ENCODE measurements at regions not wholly inside any gene's neighbourhood (a gene's known extent, or its start where the extent isn't known, plus 50 kb on each side); places are given as distances from the start of the nearest gene placed in this dataset.

- TF ChIP-seq ARID5B (CRISPR knock-in tag; IDR thresholded peaks at IDR 0.05) (peak; percentile 26; the same call in 1 of the 2 replicates), NFKB2 (CRISPR knock-in tag; IDR thresholded peaks at IDR 0.05; ENCODE audit: borderline replicate concordance) (no peak), BCL6 (CRISPR knock-in tag; IDR thresholded peaks at IDR 0.05) (peak; percentile 22; the same call in 1 of the 2 replicates), CENPBD1 (CRISPR knock-in tag; IDR thresholded peaks at IDR 0.05; ENCODE audit: borderline replicate concordance, low read depth) (0 out of 2 replicates have a peak, but pooled peaks have one; percentile 77), STAG1 (CRISPR knock-in tag; IDR thresholded peaks at IDR 0.05) (peak; percentile 98), ZNF639 (CRISPR knock-in tag; conservative IDR thresholded peaks at IDR 0.05) (no peak), ZNF414 (CRISPR knock-in tag; IDR thresholded peaks at IDR 0.05) (peak; percentile 76), FLYWCH1 (CRISPR knock-in tag; IDR thresholded peaks at IDR 0.05) (no peak), ZNF850 (CRISPR knock-in tag; conservative IDR thresholded peaks at IDR 0.05) (0 out of 2 replicates have a peak, but pooled peaks have one; percentile 42), ETV5 (CRISPR knock-in tag; IDR thresholded peaks at IDR 0.05; ENCODE audit: borderline replicate concordance) (peak; percentile 44; the same call in 1 of the 2 replicates), FOXC1 (CRISPR knock-in tag; IDR thresholded peaks at IDR 0.05; ENCODE audit: borderline replicate concordance) (0 out of 2 replicates have a peak, but pooled peaks have one; percentile 8), ZNF382 (CRISPR knock-in tag; IDR thresholded peaks at IDR 0.05; ENCODE audit: borderline replicate concordance) (no peak), SNAI1 (CRISPR knock-in tag; IDR thresholded peaks at IDR 0.05; ENCODE audit: borderline replicate concordance) (no peak), SOX6 (IDR thresholded peaks at IDR 0.05) (no peak), SOX6 (CRISPR knock-in tag; IDR thresholded peaks at IDR 0.05) (0 out of 2 replicates have a peak, but pooled peaks have one; percentile 5), MBNL3 (CRISPR knock-in tag; conservative IDR thresholded peaks at IDR 0.05) (no peak)
- TF ChIP-seq, protein P1, sequence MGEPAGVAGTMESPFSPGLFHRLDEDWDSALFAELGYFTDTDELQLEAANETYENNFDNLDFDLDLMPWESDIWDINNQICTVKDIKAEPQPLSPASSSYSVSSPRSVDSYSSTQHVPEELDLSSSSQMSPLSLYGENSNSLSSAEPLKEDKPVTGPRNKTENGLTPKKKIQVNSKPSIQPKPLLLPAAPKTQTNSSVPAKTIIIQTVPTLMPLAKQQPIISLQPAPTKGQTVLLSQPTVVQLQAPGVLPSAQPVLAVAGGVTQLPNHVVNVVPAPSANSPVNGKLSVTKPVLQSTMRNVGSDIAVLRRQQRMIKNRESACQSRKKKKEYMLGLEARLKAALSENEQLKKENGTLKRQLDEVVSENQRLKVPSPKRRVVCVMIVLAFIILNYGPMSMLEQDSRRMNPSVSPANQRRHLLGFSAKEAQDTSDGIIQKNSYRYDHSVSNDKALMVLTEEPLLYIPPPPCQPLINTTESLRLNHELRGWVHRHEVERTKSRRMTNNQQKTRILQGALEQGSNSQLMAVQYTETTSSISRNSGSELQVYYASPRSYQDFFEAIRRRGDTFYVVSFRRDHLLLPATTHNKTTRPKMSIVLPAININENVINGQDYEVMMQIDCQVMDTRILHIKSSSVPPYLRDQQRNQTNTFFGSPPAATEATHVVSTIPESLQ (CRISPR knock-in tag; conservative IDR thresholded peaks at IDR 0.05) = 0 out of 2 replicates have a peak, but pooled peaks have one; percentile 70
- TF ChIP-seq, protein P2, sequence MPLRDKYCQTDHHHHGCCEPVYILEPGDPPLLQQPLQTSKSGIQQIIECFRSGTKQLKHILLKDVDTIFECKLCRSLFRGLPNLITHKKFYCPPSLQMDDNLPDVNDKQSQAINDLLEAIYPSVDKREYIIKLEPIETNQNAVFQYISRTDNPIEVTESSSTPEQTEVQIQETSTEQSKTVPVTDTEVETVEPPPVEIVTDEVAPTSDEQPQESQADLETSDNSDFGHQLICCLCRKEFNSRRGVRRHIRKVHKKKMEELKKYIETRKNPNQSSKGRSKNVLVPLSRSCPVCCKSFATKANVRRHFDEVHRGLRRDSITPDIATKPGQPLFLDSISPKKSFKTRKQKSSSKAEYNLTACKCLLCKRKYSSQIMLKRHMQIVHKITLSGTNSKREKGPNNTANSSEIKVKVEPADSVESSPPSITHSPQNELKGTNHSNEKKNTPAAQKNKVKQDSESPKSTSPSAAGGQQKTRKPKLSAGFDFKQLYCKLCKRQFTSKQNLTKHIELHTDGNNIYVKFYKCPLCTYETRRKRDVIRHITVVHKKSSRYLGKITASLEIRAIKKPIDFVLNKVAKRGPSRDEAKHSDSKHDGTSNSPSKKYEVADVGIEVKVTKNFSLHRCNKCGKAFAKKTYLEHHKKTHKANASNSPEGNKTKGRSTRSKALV (CRISPR knock-in tag; IDR thresholded peaks at IDR 0.05) = peak; percentile 60
Observed at GRCh38 chr4:184538023-184538599, 63.8 kb upstream of the IRF2 start (continued).

Measured in HepG2 (cell line).